Keratinocyte (primary cell): ENCODE measurements at regions not wholly inside any gene's neighbourhood (a gene's known extent, or its start where the extent isn't known, plus 50 kb on each side); places are given as distances from the start of the nearest gene placed in this dataset.

Source experiments
- DNase-seq: peaks from one replicate; pipeline ENCODE4 v3.0.0-alpha.2; 2011; ENCODE audit warnings: low read depth, missing footprints, low spot score
- FAIRE-seq: peaks from 2 replicates; lab custom pipeline; 2011; peaks lifted over from hg19 to GRCh38; lab: Jason Lieb, UNC
- H2AFZ ChIP-seq: 2 replicates; pipeline ENCODE4 v1.6.0; 2012; ENCODE audit warnings: low read length, control low read depth, inconsistent platforms; ENCODE audit not compliant: control insufficient read depth
- H3K27ac ChIP-seq: 2 replicates; pipeline ENCODE4 v1.5.1; 2011; ENCODE audit warnings: low read length; ENCODE audit not compliant: control insufficient read depth, insufficient read depth
- H3K27me3 ChIP-seq: 3 replicates; pipeline ENCODE4 v1.6.0; 2011; ENCODE audit warnings: low read length; ENCODE audit not compliant: control insufficient read depth, insufficient read depth; ENCODE audit errors: extremely low read depth
- H3K36me3 ChIP-seq, 2 experiments: 2 replicates in 1 of 2; 3 replicates in 1 of 2; pipeline ENCODE4 v1.5.1; 2011; ENCODE audit warnings: low read length in 2 of 2, mild to moderate bottlenecking in 1 of 2; ENCODE audit not compliant: control insufficient read depth in 2 of 2, insufficient read depth in 2 of 2; ENCODE audit errors: extremely low read depth in 1 of 2
- H3K4me1 ChIP-seq: 3 replicates; pipeline ENCODE4 v1.5.1; 2011; ENCODE audit warnings: low read length; ENCODE audit not compliant: control insufficient read depth, insufficient read depth; ENCODE audit errors: extremely low read depth
- H3K4me2 ChIP-seq: 3 replicates; pipeline ENCODE4 v1.6.0; 2011; ENCODE audit warnings: low read depth, low read length; ENCODE audit not compliant: control insufficient read depth, insufficient read depth; ENCODE audit errors: extremely low read depth
- H3K4me3 ChIP-seq, 3 experiments: fragments of 200-600 bp in 1 of 3; sonication (generic) in 1 of 3; 2 replicates in 2 of 3; 3 replicates in 1 of 3; pipeline ENCODE4 v1.5.1; 2011 to 2016; ENCODE audit warnings: low read length in 3 of 3, mild to moderate bottlenecking in 3 of 3, control low read depth in 2 of 3, inconsistent platforms in 1 of 3, low read depth in 1 of 3, mixed read lengths in 1 of 3, mixed run types in 1 of 3, moderate library complexity in 1 of 3; ENCODE audit not compliant: control insufficient read depth in 2 of 3, insufficient read depth in 2 of 3; ENCODE audit errors: extremely low read depth in 1 of 3
- H3K79me2 ChIP-seq: 2 replicates; pipeline ENCODE4 v1.6.0; 2012; ENCODE audit warnings: low read length; ENCODE audit not compliant: control insufficient read depth, insufficient read depth
- H3K9ac ChIP-seq: 3 replicates; pipeline ENCODE4 v1.6.0; 2011; ENCODE audit warnings: low read length; ENCODE audit not compliant: control insufficient read depth, insufficient read depth; ENCODE audit errors: extremely low read depth
- H3K9me1 ChIP-seq: 3 replicates; pipeline ENCODE4 v1.6.0; 2011; ENCODE audit warnings: low read length; ENCODE audit not compliant: control insufficient read depth, insufficient read depth; ENCODE audit errors: extremely low read depth
- H3K9me3 ChIP-seq: 2 replicates; pipeline ENCODE4 v1.5.1; 2012; ENCODE audit warnings: low read depth, low read length; ENCODE audit not compliant: control insufficient read depth
- H4K20me1 ChIP-seq: 3 replicates; pipeline ENCODE4 v1.6.0; 2011; ENCODE audit warnings: low read length; ENCODE audit not compliant: control insufficient read depth, insufficient read depth; ENCODE audit errors: extremely low read depth
- EZH2 ChIP-seq: IDR thresholded peaks from one replicate; pipeline ENCODE4 v1.6.1; 2012; ENCODE audit warnings: inconsistent platforms, mild to moderate bottlenecking, low read length, moderate library complexity
- dilution Hi-C: fragments of 300-500 bp; cut with MboI; formaldehyde crosslinking; loops from one replicate; pipeline ENCODE4 v1.7.0; 2020; ENCODE audit warnings: low sequenced_read_pairs; ENCODE audit not compliant: extremely low pct_ligation_motif_present
- TF ChIP-seq, protein P1 (sequence below), 3 experiments: IDR thresholded peaks in 1 of 3; conservative IDR thresholded peaks in 1 of 3; optimal IDR thresholded peaks in 1 of 3; 2 replicates in 2 of 3; 3 replicates in 1 of 3; pipeline versions ENCODE3 to v1.5.1; 2011; ENCODE audit warnings: low read length in 3 of 3, mild to moderate bottlenecking in 3 of 3, moderate library complexity in 2 of 3, control low read depth in 1 of 3, inconsistent platforms in 1 of 3; ENCODE audit not compliant: insufficient read depth in 2 of 3; ENCODE audit errors: extremely low read depth in 1 of 3

DNA sequence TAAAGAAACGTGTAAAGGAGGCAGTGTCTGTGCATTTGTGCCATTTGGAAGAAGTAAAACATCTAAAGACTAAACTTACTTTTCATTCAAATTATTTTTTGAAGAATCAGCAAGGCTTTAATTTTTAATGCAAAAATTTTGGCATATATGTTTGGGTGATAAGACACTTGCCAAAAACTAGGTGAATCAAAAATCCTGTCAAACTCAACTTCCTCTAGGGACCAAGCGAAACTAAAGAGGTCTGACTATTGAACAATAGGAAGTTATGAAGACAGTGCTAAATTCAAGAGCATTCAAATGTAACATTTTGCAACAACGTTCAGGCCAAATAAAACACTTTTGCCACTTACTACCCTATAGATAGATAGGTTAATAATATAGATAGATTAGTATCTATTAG lies 306.1 kb downstream of the NOL4 start:
- FAIRE-seq = no peak
- Histone ChIP-seq H3K27me3 (no peaks in the 10 kb centered on the region), H3K27ac (no peak overlapping the region), H3K4me2 (no peak overlapping the region), H4K20me1 (no peaks in the 10 kb centered on the region), H3K36me3 (no peaks in the 10 kb centered on the region), H3K9me1 (no peaks in the 10 kb centered on the region), H3K9ac (no peak overlapping the region), H3K9me3 (no peaks in the 10 kb centered on the region), H2AFZ (no peak overlapping the region), H3K4me3 (no peak overlapping the region), H3K4me1 (peaks cover 2% of the 10 kb centered on the region), H3K79me2 (no peaks in the 10 kb centered on the region)
- TF ChIP-seq, protein P1, sequence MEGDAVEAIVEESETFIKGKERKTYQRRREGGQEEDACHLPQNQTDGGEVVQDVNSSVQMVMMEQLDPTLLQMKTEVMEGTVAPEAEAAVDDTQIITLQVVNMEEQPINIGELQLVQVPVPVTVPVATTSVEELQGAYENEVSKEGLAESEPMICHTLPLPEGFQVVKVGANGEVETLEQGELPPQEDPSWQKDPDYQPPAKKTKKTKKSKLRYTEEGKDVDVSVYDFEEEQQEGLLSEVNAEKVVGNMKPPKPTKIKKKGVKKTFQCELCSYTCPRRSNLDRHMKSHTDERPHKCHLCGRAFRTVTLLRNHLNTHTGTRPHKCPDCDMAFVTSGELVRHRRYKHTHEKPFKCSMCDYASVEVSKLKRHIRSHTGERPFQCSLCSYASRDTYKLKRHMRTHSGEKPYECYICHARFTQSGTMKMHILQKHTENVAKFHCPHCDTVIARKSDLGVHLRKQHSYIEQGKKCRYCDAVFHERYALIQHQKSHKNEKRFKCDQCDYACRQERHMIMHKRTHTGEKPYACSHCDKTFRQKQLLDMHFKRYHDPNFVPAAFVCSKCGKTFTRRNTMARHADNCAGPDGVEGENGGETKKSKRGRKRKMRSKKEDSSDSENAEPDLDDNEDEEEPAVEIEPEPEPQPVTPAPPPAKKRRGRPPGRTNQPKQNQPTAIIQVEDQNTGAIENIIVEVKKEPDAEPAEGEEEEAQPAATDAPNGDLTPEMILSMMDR (optimal IDR thresholded peaks at IDR 0.05 in 1 of 3, IDR thresholded peaks at IDR 0.05 in 1 of 3, conservative IDR thresholded peaks at IDR 0.05 in 1 of 3; ENCODE audit: extremely low read depth in 1 of 3, insufficient read depth in 2 of 3, low read length in 3 of 3) = no peak
- no peak for TF ChIP-seq EZH2
- dilution Hi-C loops = no loop called here
- no peak for DNase-seq

DNA sequence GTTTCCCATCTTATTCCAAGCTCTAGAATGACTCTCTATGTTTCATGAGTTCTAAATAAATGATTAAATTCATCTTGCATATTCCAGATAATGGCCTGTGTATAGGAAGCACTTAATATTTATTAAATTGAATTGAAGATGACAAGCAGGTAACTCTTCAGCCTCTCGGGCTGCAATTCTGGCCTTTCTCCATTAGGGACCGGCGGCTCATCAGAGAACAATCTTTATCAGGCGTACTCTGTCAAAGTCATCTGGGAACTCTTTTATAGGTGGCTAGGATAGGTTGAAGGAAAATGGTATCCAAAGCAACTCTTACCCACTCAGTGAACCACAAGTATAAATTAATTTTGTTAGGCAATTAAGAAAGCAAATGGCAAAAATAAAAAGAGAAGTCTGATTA lies 308.5 kb downstream of the NOL4 start:
- Histone ChIP-seq H3K4me1 (peaks cover 2% of the 10 kb centered on the region), H4K20me1 (no peaks in the 10 kb centered on the region), H3K27me3 (no peaks in the 10 kb centered on the region), H3K9ac (no peak overlapping the region), H3K9me1 (no peaks in the 10 kb centered on the region), H3K36me3 (no peaks in the 10 kb centered on the region), H2AFZ (no peak overlapping the region), H3K4me2 (no peak overlapping the region), H3K4me3 (no peak overlapping the region), H3K79me2 (no peaks in the 10 kb centered on the region), H3K9me3 (no peaks in the 10 kb centered on the region), H3K27ac (no peak overlapping the region)
- no peak for DNase-seq
- dilution Hi-C loops = no loop called here
- TF ChIP-seq EZH2 = no peak
- TF ChIP-seq, protein P1 (optimal IDR thresholded peaks at IDR 0.05 in 1 of 3, IDR thresholded peaks at IDR 0.05 in 1 of 3, conservative IDR thresholded peaks at IDR 0.05 in 1 of 3; ENCODE audit: extremely low read depth in 1 of 3, insufficient read depth in 2 of 3, low read length in 3 of 3) = no peak
- no peak for FAIRE-seq
